UCSD-AML1 (cell line): ENCODE measurements at regions not wholly inside any gene's neighbourhood (a gene's known extent, or its start where the extent isn't known, plus 50 kb on each side); places are given as distances from the start of the nearest gene placed in this dataset.
"Not testable (repeated sequence)": the region's sequence is repeated elsewhere in the genome, so short reads cannot be mapped to it uniquely, and the experiment has no call there.

Experiments
- DNase-seq: peaks from one replicate; lab custom pipeline; 2025; ENCODE audit not compliant: unreplicated experiment; lab: John Stamatoyannopoulos, UW

- DNase-seq: not testable (repeated sequence)
These were observed 236.4 kb upstream of the GALNT17 start for GRCh38 chr7:70895337-70896200.

GRCh38 chr7:70907259-70908247 lies 224.4 kb upstream of the GALNT17 start:
- DNase-seq: no peak

- DNase-seq: no peak
These were observed 218.0 kb upstream of the GALNT17 start for GRCh38 chr7:70913924-70914323.

GRCh38 chr7:70915067-70915466 lies 216.9 kb upstream of the GALNT17 start:
- DNase-seq: no peak

GRCh38 chr7:70919481-70920073 lies 212.4 kb upstream of the GALNT17 start:
- no peak for DNase-seq

GRCh38 chr7:70920876-70921275 lies 211.1 kb upstream of the GALNT17 start:
- no peak for DNase-seq

GRCh38 chr7:70923181-70923845 lies 208.6 kb upstream of the GALNT17 start:
- no peak for DNase-seq

- no peak for DNase-seq
These were observed 206.4 kb upstream of the GALNT17 start for GRCh38 chr7:70925411-70926115.

- DNase-seq: no peak
These were observed 205.3 kb upstream of the GALNT17 start for GRCh38 chr7:70926666-70927065.

- DNase-seq: no peak
These were observed 196.6 kb upstream of the GALNT17 start for GRCh38 chr7:70935311-70935710.

- no peak for DNase-seq
These were observed 196.1 kb upstream of the GALNT17 start for GRCh38 chr7:70935854-70936253.

- DNase-seq: no peak
These were observed 194.5 kb upstream of the GALNT17 start for GRCh38 chr7:70937424-70937823.

GRCh38 chr7:70940597-70940996 lies 191.3 kb upstream of the GALNT17 start:
- DNase-seq: no peak

GRCh38 chr7:70942791-70943190 lies 189.2 kb upstream of the GALNT17 start:
- no peak for DNase-seq

GRCh38 chr7:70944516-70944915 lies 187.4 kb upstream of the GALNT17 start:
- no peak for DNase-seq

- no peak for DNase-seq
These were observed 184.8 kb upstream of the GALNT17 start for GRCh38 chr7:70947181-70947580.

- DNase-seq: no peak
These were observed 182.1 kb upstream of the GALNT17 start for GRCh38 chr7:70949862-70950261.

GRCh38 chr7:70951271-70951962 lies 180.5 kb upstream of the GALNT17 start:
- DNase-seq: no peak

- no peak for DNase-seq
These were observed 179.6 kb upstream of the GALNT17 start for GRCh38 chr7:70952311-70952710.

GRCh38 chr7:70953331-70953741 lies 178.6 kb upstream of the GALNT17 start:
- DNase-seq: no peak
